ENCODE measurements at regions not wholly inside any gene's neighbourhood (a gene's known extent, or its start where the extent isn't known, plus 50 kb on each side); places are given as distances from the start of the nearest gene placed in this dataset.

- Histone ChIP-seq H3K4me2 (replicated peaks; ENCODE audit: extremely low read depth, low read length, poor library complexity, severe bottlenecking) (no peak overlapping the region), H3K79me2 (ENCODE audit: insufficient read depth, low read length) (no peaks in the 10 kb centered on the region), H3K9me3 (replicated peaks in 1 of 2; ENCODE audit: control insufficient read depth in 1 of 2, insufficient read depth in 1 of 2, low read length in 2 of 2) (peaks cover 0 to 12% of the 10 kb centered on the region in 2 donors), H3K9ac (ENCODE audit: insufficient read depth, low read length, poor library complexity, severe bottlenecking) (no peak overlapping the region), H3K27me3 (ENCODE audit: control insufficient read depth in 2 of 2, insufficient read depth in 2 of 2, low read length in 2 of 2) (no peaks in the 10 kb centered on the region), H3K4me1 (ENCODE audit: control insufficient read depth in 1 of 2, insufficient read depth in 2 of 2, low read length in 2 of 2) (no peaks in the 10 kb centered on the region), H3K27ac (ENCODE audit: low read depth in 1 of 2, low read length in 2 of 2) (no peak overlapping the region), H3K4me3 (replicated peaks in 1 of 3; ENCODE audit: low read depth in 2 of 3, low read length in 3 of 3) (no peak overlapping the region), H2AFZ (ENCODE audit: insufficient read depth, low read depth, low read length, poor library complexity, severe bottlenecking) (no peak overlapping the region), H4K20me1 (ENCODE audit: insufficient read depth, low read length) (no peaks in the 10 kb centered on the region), H3K36me3 (replicated peaks in 1 of 2; ENCODE audit: control insufficient read depth in 1 of 2, insufficient read depth in 2 of 2, low read length in 2 of 2) (no peaks in the 10 kb centered on the region)
- no peak for TF ChIP-seq CTCF (IDR thresholded peaks at IDR 0.05)
- Mint-ChIP-seq H3K4me3 (no peak overlapping the region), H3K27me3 (ENCODE audit: low read depth in 3 of 3) (peaks cover 0 to 3% (median 3%) of the 10 kb centered on the region in 3 donors), H3K36me3 (no peaks in the 10 kb centered on the region), H3K27ac (no peak overlapping the region), H3K4me1 (no peaks in the 10 kb centered on the region), H3K9me3 (peaks cover 2 to 14% (median 5%) of the 10 kb centered on the region in 7 donors)
- WGBS (ENCODE audit: insufficient coverage) = 76% methylated on average over 5 of the region's 7 CpGs
- no peak for DNase-seq
- intact Hi-C loops (cut with micrococcal nuclease) = no loop called here
Observed at GRCh38 chrX:1902901-1903235, 288.0 kb downstream of the ASMT start.

DNA sequence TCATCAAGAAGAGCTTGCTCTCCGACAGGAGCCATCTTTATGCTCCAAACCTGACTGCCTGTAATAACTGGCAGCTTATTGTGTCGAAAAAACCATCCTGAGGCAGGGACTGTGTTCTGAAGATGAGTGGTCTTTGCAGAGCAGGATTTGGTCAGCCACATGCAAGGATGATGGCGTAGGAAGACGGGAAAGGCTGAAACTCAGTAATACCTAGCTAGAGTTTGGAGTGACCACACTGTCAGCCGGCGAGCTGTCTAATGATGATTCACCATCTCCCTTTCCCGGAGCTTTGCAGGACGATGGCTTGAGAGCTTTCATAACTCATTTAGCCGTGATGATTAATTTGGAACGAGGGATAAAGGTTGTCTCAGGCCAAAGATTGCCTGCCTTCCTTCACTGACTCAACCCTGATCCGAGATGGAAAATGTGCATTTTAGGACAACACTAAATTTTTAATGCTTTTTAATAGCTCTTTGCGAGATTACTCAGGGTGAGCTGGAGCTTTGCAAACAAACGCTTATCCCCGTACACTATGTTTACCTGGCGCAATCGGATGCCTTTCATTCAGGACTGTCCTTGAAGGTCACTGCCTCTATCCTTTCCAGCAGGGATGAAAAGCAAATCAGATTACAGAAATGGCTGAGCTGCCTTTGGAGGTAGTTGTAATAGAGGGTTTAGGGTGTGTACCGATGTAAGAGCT, 288.5 kb downstream of the ASMT start:
- intact Hi-C loops (cut with micrococcal nuclease) = no loop called here
- Histone ChIP-seq H4K20me1 (ENCODE audit: insufficient read depth, low read length) (no peaks in the 10 kb centered on the region), H3K79me2 (ENCODE audit: insufficient read depth, low read length) (no peaks in the 10 kb centered on the region), H3K4me1 (ENCODE audit: control insufficient read depth in 1 of 2, insufficient read depth in 2 of 2, low read length in 2 of 2) (no peaks in the 10 kb centered on the region), H3K4me3 (replicated peaks in 1 of 3; ENCODE audit: low read depth in 2 of 3, low read length in 3 of 3) (no peak overlapping the region), H3K36me3 (replicated peaks in 1 of 2; ENCODE audit: control insufficient read depth in 1 of 2, insufficient read depth in 2 of 2, low read length in 2 of 2) (no peaks in the 10 kb centered on the region), H3K27me3 (ENCODE audit: control insufficient read depth in 2 of 2, insufficient read depth in 2 of 2, low read length in 2 of 2) (no peaks in the 10 kb centered on the region), H3K9ac (ENCODE audit: insufficient read depth, low read length, poor library complexity, severe bottlenecking) (no peak overlapping the region), H3K27ac (ENCODE audit: low read depth in 1 of 2, low read length in 2 of 2) (no peak overlapping the region), H3K4me2 (replicated peaks; ENCODE audit: extremely low read depth, low read length, poor library complexity, severe bottlenecking) (no peak overlapping the region), H2AFZ (ENCODE audit: insufficient read depth, low read depth, low read length, poor library complexity, severe bottlenecking) (no peak overlapping the region), H3K9me3 (replicated peaks in 1 of 2; ENCODE audit: control insufficient read depth in 1 of 2, insufficient read depth in 1 of 2, low read length in 2 of 2) (peaks cover 0 to 12% of the 10 kb centered on the region in 2 donors)
- no peak for TF ChIP-seq CTCF (IDR thresholded peaks at IDR 0.05)
- DNase-seq = no peak
- WGBS (ENCODE audit: insufficient coverage) = 96% methylated on average over 15 of the region's 17 CpGs
- no peaks in the 10 kb centered on the region for H3K36me3 Mint-ChIP-seq
- peaks cover 0 to 3% (median 3%) of the 10 kb centered on the region in 3 donors for H3K27me3 Mint-ChIP-seq (ENCODE audit: low read depth in 3 of 3)
- peaks cover 2 to 14% (median 5%) of the 10 kb centered on the region in 7 donors for H3K9me3 Mint-ChIP-seq
- H3K4me1 Mint-ChIP-seq = no peaks in the 10 kb centered on the region
- H3K27ac Mint-ChIP-seq = no peak overlapping the region
- no peak overlapping the region for H3K4me3 Mint-ChIP-seq

Data from CD14-positive monocyte (primary cell).